GM23338 (cell line): ENCODE measurements at regions not wholly inside any gene's neighbourhood (a gene's known extent, or its start where the extent isn't known, plus 50 kb on each side); places are given as distances from the start of the nearest gene placed in this dataset.

Experiments used
- ATAC-seq: fragments of 200-7000 bp; cut with Tn5 transposase; 3 replicates; pipeline ENCODE4 v1.9.1; 2020
- DNase-seq: peaks from one replicate; pipeline ENCODE4 v3.0.0-alpha.2; 2015; ENCODE audit warnings: low spot score
- H2AFZ ChIP-seq: fragments of 200-600 bp; sonication (generic); 2 replicates; pipeline ENCODE4 v1.8.0; 2016; ENCODE audit warnings: antibody characterized with exemption, mild to moderate bottlenecking, moderate library complexity
- H3F3A ChIP-seq: fragments of 200-600 bp; sonication (generic); replicated peaks from 2 replicates; pipeline ENCODE4 v1.8.0; 2017; ENCODE audit warnings: antibody characterized with exemption, mixed run types, low read depth
- H3K27ac ChIP-seq: fragments of 200-600 bp; sonication (generic); 2 replicates; pipeline ENCODE4 v1.6.1; 2016; ENCODE audit warnings: low read depth
- H3K27me3 ChIP-seq: fragments of 200-600 bp; sonication (generic); 2 replicates; pipeline ENCODE4 v1.8.0; 2016; ENCODE audit warnings: mild to moderate bottlenecking, mixed run types, moderate library complexity; ENCODE audit not compliant: insufficient read depth
- H3K36me3 ChIP-seq: fragments of 200-600 bp; sonication (generic); 2 replicates; pipeline ENCODE4 v1.8.0; 2016; ENCODE audit warnings: mild to moderate bottlenecking; ENCODE audit not compliant: insufficient read depth
- H3K4me1 ChIP-seq: fragments of 200-600 bp; sonication (generic); 2 replicates; pipeline ENCODE4 v1.8.0; 2016; ENCODE audit warnings: mild to moderate bottlenecking, moderate library complexity; ENCODE audit not compliant: insufficient read depth
- H3K4me2 ChIP-seq: fragments of 200-600 bp; sonication (generic); 2 replicates; pipeline ENCODE4 v1.7.1; 2017; ENCODE audit warnings: mixed run types
- H3K4me3 ChIP-seq: fragments of 200-600 bp; sonication (generic); 2 replicates; pipeline ENCODE4 v1.6.1; 2016; ENCODE audit warnings: mixed run types
- H3K79me2 ChIP-seq: fragments of 200-600 bp; sonication (generic); replicated peaks from 2 replicates; pipeline ENCODE4 v1.8.0; 2017; ENCODE audit warnings: mild to moderate bottlenecking; ENCODE audit not compliant: insufficient read depth
- H3K9me2 ChIP-seq: fragments of 200-600 bp; sonication (generic); 2 replicates; pipeline ENCODE4 v1.8.0; 2017; ENCODE audit not compliant: insufficient read depth
- H4K20me1 ChIP-seq: fragments of 200-600 bp; sonication (generic); replicated peaks from 2 replicates; pipeline ENCODE4 v1.8.0; 2017; ENCODE audit warnings: mild to moderate bottlenecking; ENCODE audit not compliant: insufficient read depth
- H3K27ac Mint-ChIP-seq: 2 replicates; pipeline ENCODE4 v1.8.0; 2020; ENCODE audit warnings: inconsistent platforms, mild to moderate bottlenecking, moderate library complexity, mixed read lengths
- H3K27me3 Mint-ChIP-seq: 3 replicates; pipeline ENCODE4 v1.8.0; 2022; ENCODE audit warnings: low read depth, mild to moderate bottlenecking, moderate library complexity, mixed read lengths, inconsistent platforms; ENCODE audit not compliant: insufficient read depth, poor library complexity
- H3K36me3 Mint-ChIP-seq: 3 replicates; pipeline ENCODE4 v1.8.0; 2021; ENCODE audit warnings: low read depth, mild to moderate bottlenecking, inconsistent platforms, moderate library complexity, mixed read lengths
- H3K4me1 Mint-ChIP-seq: 3 replicates; pipeline ENCODE4 v1.8.0; 2020; ENCODE audit warnings: mild to moderate bottlenecking, inconsistent platforms, mixed read lengths
- H3K4me3 Mint-ChIP-seq: 3 replicates; pipeline ENCODE4 v1.8.0; 2021; ENCODE audit warnings: moderate library complexity, mild to moderate bottlenecking, inconsistent platforms, mixed read lengths
- H3K9me3 Mint-ChIP-seq: 3 replicates; pipeline ENCODE4 v1.8.0; 2020; ENCODE audit warnings: moderate library complexity, mild to moderate bottlenecking, inconsistent platforms, mixed read lengths
- CREB1 ChIP-seq: fragments of 250-450 bp; sonication (Bioruptor Pico); IDR thresholded peaks from 2 replicates; pipeline ENCODE4 v1.5.0; 2020; ENCODE audit warnings: low read depth, mild to moderate bottlenecking, moderate library complexity
- CTCF ChIP-seq, 2 experiments: fragments of 200-600 bp in 1 of 2; sonication (generic) in 1 of 2; conservative IDR thresholded peaks; 2 replicates each; pipeline versions ENCODE4 v1.5.1 to v1.6.1; 2016 to 2017; ENCODE audit warnings: antibody characterized with exemption in 2 of 2, low read depth in 2 of 2, mild to moderate bottlenecking in 2 of 2, moderate library complexity in 1 of 2
- EZH2 ChIP-seq: fragments of 200-600 bp; sonication (generic); IDR thresholded peaks from one replicate; pipeline ENCODE4 v1.8.0; 2017; ENCODE audit warnings: antibody characterized with exemption, mild to moderate bottlenecking, low read depth; ENCODE audit not compliant: unreplicated experiment
- EZH2phosphoT487 ChIP-seq: fragments of 200-600 bp; sonication (generic); IDR thresholded peaks from one replicate; pipeline ENCODE4 v1.8.1; 2018; ENCODE audit warnings: antibody characterized with exemption; ENCODE audit not compliant: unreplicated experiment
- JUNB ChIP-seq: IDR thresholded peaks from one replicate; pipeline ENCODE4 v1.6.1; 2016; ENCODE audit warnings: antibody characterized with exemption; ENCODE audit not compliant: unreplicated experiment
- NANOG ChIP-seq: IDR thresholded peaks from 2 replicates; pipeline ENCODE4 v1.6.1; 2016; ENCODE audit warnings: antibody characterized with exemption, borderline replicate concordance
- POLR2AphosphoS5 ChIP-seq: IDR thresholded peaks from 2 replicates; pipeline ENCODE4 v1.6.1; 2016; ENCODE audit warnings: antibody characterized with exemption, low read depth
- STAT1 ChIP-seq: IDR thresholded peaks from one replicate; pipeline ENCODE4 v1.6.1; 2016; ENCODE audit warnings: antibody characterized with exemption; ENCODE audit not compliant: unreplicated experiment
- ZNF114 ChIP-seq: fragments of 250-450 bp; sonication (Bioruptor Pico); IDR thresholded peaks from 2 replicates; pipeline ENCODE4 v1.5.0; 2020; ENCODE audit warnings: mild to moderate bottlenecking, moderate library complexity
- ZNF331 ChIP-seq: fragments of 250-450 bp; sonication (Bioruptor Pico); IDR thresholded peaks from 2 replicates; pipeline ENCODE4 v1.5.0; 2020; ENCODE audit warnings: low read depth, mild to moderate bottlenecking, moderate library complexity
- ZNF462 ChIP-seq: fragments of 250-450 bp; sonication (Bioruptor Pico); IDR thresholded peaks from 2 replicates; pipeline ENCODE4 v1.5.0; 2020; ENCODE audit warnings: mild to moderate bottlenecking, moderate library complexity
- TF ChIP-seq, protein P1 (sequence below): IDR thresholded peaks from one replicate; pipeline ENCODE4 v1.6.1; 2018; ENCODE audit warnings: antibody characterized with exemption; ENCODE audit not compliant: unreplicated experiment
- TF ChIP-seq, protein P2 (sequence below): IDR thresholded peaks from 2 replicates; pipeline ENCODE4 v1.6.1; 2016; ENCODE audit warnings: antibody characterized with exemption

- ATAC-seq (no peak), DNase-seq (no peak)
- H4K20me1 ChIP-seq: no peaks in the 10 kb centered on the region
These were observed 138.3 kb downstream of the CDC5L start for GRCh38 chr6:44525761-44526351.

More at GRCh38 chr6:44525761-44526351, 138.3 kb downstream of the CDC5L start:
- H3K4me3 Mint-ChIP-seq: no peak overlapping the region
- no peak overlapping the region for H2AFZ ChIP-seq
- H3K4me1 ChIP-seq: no peaks in the 10 kb centered on the region
- no peak overlapping the region for H3K4me2 ChIP-seq
- no peaks in the 10 kb centered on the region for H3K79me2 ChIP-seq
- peaks cover 6% of the 10 kb centered on the region; the same call in 1 of the 2 replicates for H3K9me2 ChIP-seq
- peaks cover 7% of the 10 kb centered on the region; the same call in 2 of the 3 replicates for H3K9me3 Mint-ChIP-seq
- H3K36me3 ChIP-seq: no peaks in the 10 kb centered on the region
- peaks cover 10% of the 10 kb centered on the region for H3K4me1 Mint-ChIP-seq
- no peak for TF ChIP-seq ZNF114 (CRISPR knock-in tag)
- no peak for TF ChIP-seq ZNF462 (CRISPR knock-in tag)
- no peak for TF ChIP-seq CREB1 (CRISPR knock-in tag)
- no peak for TF ChIP-seq CTCF (conservative IDR thresholded peaks at IDR 0.05; ENCODE audit: low read depth in 2 of 2)
- TF ChIP-seq NANOG: no peak
- no peak for TF ChIP-seq EZH2phosphoT487
- TF ChIP-seq, protein P1, sequence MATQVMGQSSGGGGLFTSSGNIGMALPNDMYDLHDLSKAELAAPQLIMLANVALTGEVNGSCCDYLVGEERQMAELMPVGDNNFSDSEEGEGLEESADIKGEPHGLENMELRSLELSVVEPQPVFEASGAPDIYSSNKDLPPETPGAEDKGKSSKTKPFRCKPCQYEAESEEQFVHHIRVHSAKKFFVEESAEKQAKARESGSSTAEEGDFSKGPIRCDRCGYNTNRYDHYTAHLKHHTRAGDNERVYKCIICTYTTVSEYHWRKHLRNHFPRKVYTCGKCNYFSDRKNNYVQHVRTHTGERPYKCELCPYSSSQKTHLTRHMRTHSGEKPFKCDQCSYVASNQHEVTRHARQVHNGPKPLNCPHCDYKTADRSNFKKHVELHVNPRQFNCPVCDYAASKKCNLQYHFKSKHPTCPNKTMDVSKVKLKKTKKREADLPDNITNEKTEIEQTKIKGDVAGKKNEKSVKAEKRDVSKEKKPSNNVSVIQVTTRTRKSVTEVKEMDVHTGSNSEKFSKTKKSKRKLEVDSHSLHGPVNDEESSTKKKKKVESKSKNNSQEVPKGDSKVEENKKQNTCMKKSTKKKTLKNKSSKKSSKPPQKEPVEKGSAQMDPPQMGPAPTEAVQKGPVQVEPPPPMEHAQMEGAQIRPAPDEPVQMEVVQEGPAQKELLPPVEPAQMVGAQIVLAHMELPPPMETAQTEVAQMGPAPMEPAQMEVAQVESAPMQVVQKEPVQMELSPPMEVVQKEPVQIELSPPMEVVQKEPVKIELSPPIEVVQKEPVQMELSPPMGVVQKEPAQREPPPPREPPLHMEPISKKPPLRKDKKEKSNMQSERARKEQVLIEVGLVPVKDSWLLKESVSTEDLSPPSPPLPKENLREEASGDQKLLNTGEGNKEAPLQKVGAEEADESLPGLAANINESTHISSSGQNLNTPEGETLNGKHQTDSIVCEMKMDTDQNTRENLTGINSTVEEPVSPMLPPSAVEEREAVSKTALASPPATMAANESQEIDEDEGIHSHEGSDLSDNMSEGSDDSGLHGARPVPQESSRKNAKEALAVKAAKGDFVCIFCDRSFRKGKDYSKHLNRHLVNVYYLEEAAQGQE: no peak
- no peak for TF ChIP-seq POLR2AphosphoS5
- TF ChIP-seq ZNF331: no peak
- no peak for TF ChIP-seq JUNB
- no peak for TF ChIP-seq EZH2
- TF ChIP-seq, protein P2, sequence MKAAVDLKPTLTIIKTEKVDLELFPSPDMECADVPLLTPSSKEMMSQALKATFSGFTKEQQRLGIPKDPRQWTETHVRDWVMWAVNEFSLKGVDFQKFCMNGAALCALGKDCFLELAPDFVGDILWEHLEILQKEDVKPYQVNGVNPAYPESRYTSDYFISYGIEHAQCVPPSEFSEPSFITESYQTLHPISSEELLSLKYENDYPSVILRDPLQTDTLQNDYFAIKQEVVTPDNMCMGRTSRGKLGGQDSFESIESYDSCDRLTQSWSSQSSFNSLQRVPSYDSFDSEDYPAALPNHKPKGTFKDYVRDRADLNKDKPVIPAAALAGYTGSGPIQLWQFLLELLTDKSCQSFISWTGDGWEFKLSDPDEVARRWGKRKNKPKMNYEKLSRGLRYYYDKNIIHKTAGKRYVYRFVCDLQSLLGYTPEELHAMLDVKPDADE: no peak
- no peak for TF ChIP-seq STAT1
- no peaks in the 10 kb centered on the region for H3K27me3 ChIP-seq
- H3K27ac ChIP-seq: no peak overlapping the region
- H3F3A ChIP-seq: no peaks in the 10 kb centered on the region
- H3K27ac Mint-ChIP-seq: no peak overlapping the region
- H3K36me3 Mint-ChIP-seq: no peaks in the 10 kb centered on the region
- peaks cover 10% of the 10 kb centered on the region for H3K27me3 Mint-ChIP-seq
- H3K4me3 ChIP-seq: no peak overlapping the region
